RWPE1 (cell line): ENCODE measurements at regions not wholly inside any gene's neighbourhood (a gene's known extent, or its start where the extent isn't known, plus 50 kb on each side); places are given as distances from the start of the nearest gene placed in this dataset.
A peak's percentile ranks its signal among the peaks of the same experiment; 100 is the strongest.

Source experiments
- CTCF ChIA-PET: fragments of 350-600 bp; sonication (Branson Sonifier 250); formaldehyde crosslinking; extraction: SDS; loops from one replicate; lab custom pipeline; 2021; lab: Yijun Ruan, JAX
- POLR2A ChIA-PET: fragments of 400-600 bp; formaldehyde crosslinking; extraction: SDS; loops from one replicate; lab custom pipeline; 2020; ENCODE audit warnings: antibody characterized with exemption; ENCODE audit not compliant: low non-redundant PET; lab: Yijun Ruan, JAX
- DNase-seq: peaks from one replicate; pipeline ENCODE4 v3.0.0; 2012; ENCODE audit warnings: low spot score
- H3K27ac ChIP-seq: fragments of 450-650 bp; 2 replicates; pipeline ENCODE4 v1.5.1; 2017
- TF ChIP-seq, protein P1 (sequence below): fragments of 450-650 bp; conservative IDR thresholded peaks from 2 replicates; pipeline ENCODE4 v1.5.1; 2017; ENCODE audit warnings: low read depth, mild to moderate bottlenecking

DNA sequence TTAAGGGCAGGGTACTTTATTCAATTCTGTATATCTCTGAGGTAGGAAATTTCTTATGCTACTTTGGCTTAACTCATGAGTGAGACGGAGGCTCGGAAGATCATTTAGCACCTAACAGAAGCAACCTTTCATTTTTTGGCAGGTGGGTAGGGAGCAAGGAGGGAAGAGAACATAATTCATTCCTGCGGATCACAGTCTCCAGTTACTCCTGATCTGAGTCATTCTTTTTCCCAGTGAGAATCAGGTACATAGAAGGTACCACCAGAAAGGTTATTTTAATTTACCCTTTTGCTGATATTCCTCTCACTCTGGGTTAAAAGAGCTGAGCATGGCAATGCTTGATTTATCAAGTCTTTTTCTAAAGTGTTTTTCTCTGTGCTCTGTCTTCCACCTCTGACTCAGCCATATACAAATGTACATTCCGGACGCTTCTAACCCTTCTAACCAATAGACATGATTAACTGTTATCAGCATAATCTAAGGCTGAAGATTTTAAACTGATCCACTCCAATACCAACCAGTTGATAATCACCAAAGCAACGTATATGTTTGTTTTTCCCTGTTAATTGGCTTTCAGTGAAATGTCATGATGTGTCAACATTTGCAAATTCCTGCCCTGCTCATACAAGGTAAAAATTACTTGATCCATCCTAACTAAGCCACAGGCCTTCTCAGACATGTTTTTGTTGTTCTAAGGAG lies 271.7 kb downstream of the DUSP10 start:
- TF ChIP-seq, protein P1, sequence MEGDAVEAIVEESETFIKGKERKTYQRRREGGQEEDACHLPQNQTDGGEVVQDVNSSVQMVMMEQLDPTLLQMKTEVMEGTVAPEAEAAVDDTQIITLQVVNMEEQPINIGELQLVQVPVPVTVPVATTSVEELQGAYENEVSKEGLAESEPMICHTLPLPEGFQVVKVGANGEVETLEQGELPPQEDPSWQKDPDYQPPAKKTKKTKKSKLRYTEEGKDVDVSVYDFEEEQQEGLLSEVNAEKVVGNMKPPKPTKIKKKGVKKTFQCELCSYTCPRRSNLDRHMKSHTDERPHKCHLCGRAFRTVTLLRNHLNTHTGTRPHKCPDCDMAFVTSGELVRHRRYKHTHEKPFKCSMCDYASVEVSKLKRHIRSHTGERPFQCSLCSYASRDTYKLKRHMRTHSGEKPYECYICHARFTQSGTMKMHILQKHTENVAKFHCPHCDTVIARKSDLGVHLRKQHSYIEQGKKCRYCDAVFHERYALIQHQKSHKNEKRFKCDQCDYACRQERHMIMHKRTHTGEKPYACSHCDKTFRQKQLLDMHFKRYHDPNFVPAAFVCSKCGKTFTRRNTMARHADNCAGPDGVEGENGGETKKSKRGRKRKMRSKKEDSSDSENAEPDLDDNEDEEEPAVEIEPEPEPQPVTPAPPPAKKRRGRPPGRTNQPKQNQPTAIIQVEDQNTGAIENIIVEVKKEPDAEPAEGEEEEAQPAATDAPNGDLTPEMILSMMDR = no peak
- H3K27ac ChIP-seq = no peak overlapping the region
- DNase-seq = no peak
- CTCF ChIA-PET = interaction anchor here (0.6 kb wide), 1 partner anchor 28 kb away, joined by 5 read pairs; no protein-coding TSS in a partner anchor
- POLR2A ChIA-PET = no interaction called here

DNA sequence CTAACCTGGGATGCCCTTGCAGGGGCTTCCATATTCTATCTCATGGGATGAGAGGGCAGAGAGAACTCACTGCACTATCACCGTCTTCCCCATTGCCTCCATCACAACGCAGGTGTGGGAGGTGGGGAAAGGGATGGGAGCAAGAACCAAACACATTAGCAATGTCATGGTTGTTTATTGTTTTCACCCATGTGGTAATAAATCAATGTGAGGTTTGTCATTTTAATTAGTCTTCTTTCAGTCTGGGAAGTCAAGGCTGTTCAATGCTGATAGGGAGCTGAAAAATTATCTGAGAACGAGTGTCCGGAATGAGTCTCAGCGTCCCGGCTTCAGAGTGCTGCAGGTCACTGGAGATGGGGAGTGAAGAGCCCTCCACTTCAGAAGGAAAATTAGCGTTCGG lies 268.5 kb downstream of the DUSP10 start:
- ChIA-PET POLR2A (no interaction called here), CTCF (no interaction called here)
- no peak for DNase-seq
- TF ChIP-seq, protein P1 = no peak
- H3K27ac ChIP-seq = no peak overlapping the region

DNA sequence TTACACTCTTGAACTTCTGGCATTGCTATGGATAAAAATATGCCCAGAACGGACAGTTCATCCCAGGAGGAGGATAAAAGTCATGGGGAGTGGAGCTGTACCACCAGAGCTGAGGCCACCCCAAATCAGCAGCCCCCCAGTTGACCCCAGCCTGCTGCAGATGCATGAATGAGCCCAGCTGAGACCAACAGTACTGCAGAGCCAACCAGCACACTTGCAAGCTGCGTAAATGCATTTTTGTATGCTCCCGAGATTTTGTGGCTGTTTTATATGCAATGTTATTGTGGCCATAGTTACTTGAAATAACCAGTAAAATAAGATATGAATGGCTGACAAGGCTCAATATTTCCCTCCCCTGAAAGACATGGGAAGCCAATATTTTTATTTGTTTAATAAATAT lies 264.6 kb downstream of the DUSP10 start:
- no peak for DNase-seq
- CTCF ChIA-PET = interaction anchor here (0.5 to 2.2 kb wide), 23 partner anchors 10 to 1269 kb away, joined by 3 to 21 read pairs (median 4); partner anchors contain the start of gene DUSP10
- H3K27ac ChIP-seq = no peak overlapping the region
- POLR2A ChIA-PET = interaction anchor here (1.3 kb wide), 1 partner anchor 264 kb away, joined by 5 read pairs; the partner anchor contains the start of gene DUSP10
- TF ChIP-seq, protein P1 = no peak

DNA sequence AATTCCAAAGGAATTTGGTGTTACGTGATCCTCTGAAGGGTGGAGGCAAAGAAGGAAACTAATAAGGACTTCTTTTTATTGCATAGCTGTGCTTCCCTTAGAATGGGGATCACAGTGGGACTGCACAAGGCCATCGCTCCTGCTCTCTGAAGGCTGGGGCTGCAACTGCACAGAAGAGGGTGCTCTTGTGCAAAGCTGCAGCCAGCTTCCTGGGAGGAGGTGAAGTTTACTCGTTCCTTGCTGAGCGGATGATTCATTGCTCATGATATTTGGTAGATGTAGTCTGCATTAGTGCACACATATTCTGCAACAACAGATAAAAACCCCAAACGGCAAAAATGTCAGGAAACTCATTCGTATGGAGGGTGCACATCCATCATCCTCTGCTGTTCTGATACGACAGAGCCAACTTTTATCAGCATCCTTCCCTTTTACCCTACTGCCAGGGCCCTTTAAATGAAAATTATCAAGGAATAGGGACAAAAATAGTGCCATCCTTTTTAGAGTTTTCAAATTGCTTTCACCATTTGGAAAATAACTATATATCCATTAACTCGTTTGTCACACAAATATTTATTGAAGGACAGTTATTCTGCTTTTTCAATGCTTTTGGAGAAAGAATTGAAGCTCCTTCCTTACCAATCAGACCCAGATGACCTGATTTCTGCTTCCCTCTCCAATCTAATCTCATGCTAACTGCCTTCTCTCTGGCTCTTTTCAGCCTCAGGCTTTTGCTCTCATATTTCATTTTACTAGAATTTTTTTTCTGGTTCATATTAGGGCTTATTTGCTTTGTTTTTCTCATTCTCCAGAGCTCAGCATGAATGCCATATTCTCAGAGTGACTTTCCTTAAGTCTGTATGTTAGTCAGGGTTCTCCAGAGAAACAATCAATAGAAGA lies 263.6 kb downstream of the DUSP10 start:
- no peak overlapping the region for H3K27ac ChIP-seq
- TF ChIP-seq, protein P1 = peak; percentile 80
- POLR2A ChIA-PET = interaction anchor here (1.3 kb wide), 1 partner anchor 263 kb away, joined by 5 read pairs; the partner anchor contains the start of gene DUSP10
- CTCF ChIA-PET = interaction anchor here (0.5 to 2.2 kb wide), 27 partner anchors 8 to 1271 kb away, joined by 3 to 21 read pairs (median 4); partner anchors contain the start of gene DUSP10
- DNase-seq = peak; percentile 89

DNA sequence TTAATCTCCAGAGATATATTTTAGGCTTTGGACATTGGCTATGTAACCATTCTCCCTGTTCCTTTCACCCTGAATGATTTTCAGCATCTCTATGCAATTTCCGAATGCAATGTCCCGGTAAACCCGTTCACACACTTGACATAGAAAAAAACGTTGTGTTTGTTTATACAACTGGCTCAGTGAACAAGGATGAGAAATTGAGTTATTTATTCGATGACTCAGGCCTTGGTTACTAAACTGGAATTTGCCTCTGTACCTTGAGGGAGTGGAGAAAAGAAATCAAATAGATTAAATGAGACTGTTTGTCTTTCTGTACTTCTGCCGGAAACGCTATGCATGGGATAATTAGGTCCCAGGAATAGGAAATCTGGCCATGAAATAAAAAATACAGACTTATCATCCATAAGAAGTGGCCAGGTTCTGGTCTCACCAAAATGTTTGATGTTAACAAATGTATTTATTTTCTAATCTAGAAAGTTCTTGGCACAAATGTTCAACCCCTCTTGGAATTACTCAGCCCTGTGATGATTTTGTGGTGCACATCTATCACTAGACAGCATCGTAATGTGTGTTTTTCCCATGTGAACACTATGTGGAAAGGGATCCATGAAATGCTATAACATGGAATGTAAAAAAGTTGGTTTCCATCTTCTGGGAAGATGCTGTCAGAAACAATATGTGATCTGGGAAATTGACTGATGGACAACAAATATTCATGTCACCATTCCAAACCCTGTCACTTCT lies 253.9 kb downstream of the DUSP10 start:
- peak; percentile 69 for DNase-seq
- TF ChIP-seq, protein P1 = no peak
- ChIA-PET POLR2A (interaction anchor here (0.7 kb wide), 1 partner anchor 55 kb away, joined by 4 read pairs; no protein-coding TSS in a partner anchor), CTCF (interaction anchor here (0.6 to 2.1 kb wide), 3 partner anchors 10 to 678 kb away, joined by 3 to 10 read pairs (median 3); no protein-coding TSS in a partner anchor)
- H3K27ac ChIP-seq = no peak overlapping the region

DNA sequence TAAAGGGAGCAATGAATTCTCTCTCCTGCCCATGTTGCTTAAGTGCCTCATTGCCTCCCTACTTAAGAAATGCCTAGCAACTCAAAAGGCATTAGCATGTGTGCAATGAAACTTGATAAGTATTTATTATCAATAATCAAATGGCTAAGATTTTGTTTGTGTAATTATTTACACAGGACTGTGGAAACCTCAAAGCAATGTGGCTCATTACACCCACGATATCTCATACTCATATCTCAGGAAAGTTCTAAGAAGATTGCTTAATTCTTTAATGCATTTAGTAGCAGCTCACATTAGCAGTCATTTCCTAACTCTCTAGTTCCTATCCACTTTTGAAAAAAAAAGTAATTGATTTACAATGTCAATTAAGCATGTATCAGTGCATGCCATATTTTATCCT lies 253.3 kb downstream of the DUSP10 start:
- H3K27ac ChIP-seq = no peak overlapping the region
- DNase-seq = no peak
- ChIA-PET CTCF (interaction anchor here (0.6 kb wide), 1 partner anchor 10 kb away, joined by 3 read pairs; no protein-coding TSS in a partner anchor), POLR2A (no interaction called here)
- TF ChIP-seq, protein P1 = no peak
